GM12878 (cell line): ENCODE measurements at regions not wholly inside any gene's neighbourhood (a gene's known extent, or its start where the extent isn't known, plus 50 kb on each side); places are given as distances from the start of the nearest gene placed in this dataset.

ENCODE experiments used
- ATAC-seq: fragments of 200-7000 bp; cut with Tn5 transposase; 3 replicates; pipeline ENCODE4 v1.9.1; 2020; ENCODE audit warnings: mild to moderate bottlenecking, moderate library complexity
- BruUV-seq: library from RNA; stranded (reverse); fragments of 400-500 nt; replicated peaks from 2 replicates; lab custom pipeline; 2021; lab: Mats Ljungman, UMichigan
- CTCF ChIA-PET: fragments of 300-600 bp; sonication (Branson Sonifier 250); formaldehyde crosslinking; extraction: SDS; loops from one replicate; lab custom pipeline; 2021; ENCODE audit warnings: inconsistent platforms; lab: Yijun Ruan, JAX
- POLR2A ChIA-PET: fragments of 350-600 bp; formaldehyde crosslinking; extraction: SDS; loops from one replicate; lab custom pipeline; 2021; ENCODE audit warnings: inconsistent platforms; lab: Charles Lee
- RAD21 ChIA-PET: fragments of 300-600 bp; sonication (Branson Sonifier 250); formaldehyde crosslinking; loops from one replicate; lab custom pipeline; 2023; ENCODE audit warnings: antibody characterized with exemption; ENCODE audit not compliant: unreplicated experiment; lab: Charles Lee
- SMC1A ChIA-PET: fragments of 300-600 bp; sonication (Branson Sonifier 250); formaldehyde crosslinking; loops from one replicate; lab custom pipeline; 2023; ENCODE audit not compliant: unreplicated experiment, uncharacterized antibody; lab: Charles Lee
- DNase-seq: peaks from one replicate; pipeline ENCODE4 v3.0.0-alpha.2; 2011; ENCODE audit warnings: low read depth, low spot score
- FAIRE-seq: peaks from 3 replicates; lab custom pipeline; 2011; peaks lifted over from hg19 to GRCh38; lab: Jason Lieb, UNC
- H2AFZ ChIP-seq: 2 replicates; pipeline ENCODE4 v1.6.0; 2011; ENCODE audit warnings: low read depth, low read length, control low read depth; ENCODE audit not compliant: control insufficient read depth
- H3K27ac ChIP-seq: 2 replicates; pipeline ENCODE4 v1.5.1; 2011; ENCODE audit warnings: control low read depth; ENCODE audit not compliant: control insufficient read depth, insufficient read depth
- H3K27me3 ChIP-seq, 2 experiments: replicated peaks in 1 of 2; 2 replicates each; pipeline versions ENCODE4 v1.6.0 to v1.6.1; 2011; ENCODE audit warnings: low read length in 1 of 2; ENCODE audit not compliant: control insufficient read depth in 2 of 2, insufficient read depth in 2 of 2
- H3K36me3 ChIP-seq, 2 experiments: 2 replicates each; pipeline ENCODE4 v1.5.1; 2011; ENCODE audit warnings: low read length in 1 of 2; ENCODE audit not compliant: control insufficient read depth in 2 of 2, insufficient read depth in 2 of 2
- H3K4me1 ChIP-seq: 2 replicates; pipeline ENCODE4 v1.6.1; 2011; ENCODE audit warnings: mild to moderate bottlenecking, low read length, moderate library complexity, mixed read lengths; ENCODE audit not compliant: control insufficient read depth, insufficient read depth
- H3K4me2 ChIP-seq: 2 replicates; pipeline ENCODE4 v1.6.0; 2011; ENCODE audit warnings: control low read depth; ENCODE audit not compliant: control insufficient read depth, insufficient read depth
- H3K4me3 ChIP-seq: fragments of 200-600 bp; sonication (generic); 2 replicates; pipeline ENCODE4 v1.5.1; 2016
- H3K79me2 ChIP-seq: 2 replicates; pipeline ENCODE4 v1.6.0; 2011; ENCODE audit warnings: low read length; ENCODE audit not compliant: control insufficient read depth, insufficient read depth
- H3K9ac ChIP-seq: 2 replicates; pipeline ENCODE4 v1.8.0; 2011; ENCODE audit warnings: low read length, control low read depth, mixed read lengths; ENCODE audit not compliant: control insufficient read depth, insufficient read depth
- H3K9me3 ChIP-seq: replicated peaks from 3 replicates; pipeline ENCODE4 v1.5.1; 2011; ENCODE audit warnings: mild to moderate bottlenecking, low read length; ENCODE audit not compliant: control insufficient read depth, insufficient read depth
- H4K20me1 ChIP-seq: 2 replicates; pipeline ENCODE4 v1.6.0; 2011; ENCODE audit not compliant: control insufficient read depth, insufficient read depth
- ASH2L ChIP-seq: fragments of 300-600, 200-600 bp; sonication (generic); IDR thresholded peaks from 2 replicates; pipeline ENCODE4 v1.6.1; 2017; ENCODE audit warnings: low read depth, mild to moderate bottlenecking, borderline replicate concordance
- EZH2 ChIP-seq: IDR thresholded peaks from 2 replicates; pipeline ENCODE4 v1.6.1; 2012; ENCODE audit warnings: low read depth, mild to moderate bottlenecking, control low read depth, inconsistent platforms, low read length, borderline replicate concordance; ENCODE audit not compliant: control insufficient read depth
- HDAC6 ChIP-seq: fragments of 200-600 bp; sonication (generic); IDR thresholded peaks from one replicate; pipeline ENCODE4 v1.8.0; 2017; ENCODE audit warnings: antibody characterized with exemption; ENCODE audit not compliant: unreplicated experiment
- KDM1A ChIP-seq: fragments of 200-600 bp; sonication (generic); IDR thresholded peaks from 2 replicates; pipeline ENCODE4 v1.6.1; 2016; ENCODE audit warnings: borderline replicate concordance
- NFXL1 ChIP-seq: fragments of 450-650 bp; IDR thresholded peaks from 2 replicates; pipeline ENCODE4 v1.6.1; 2017; ENCODE audit warnings: antibody characterized with exemption, mild to moderate bottlenecking, borderline replicate concordance
- WGBS: methylation state at CpG from one replicate; pipeline ENCODE4 v1.1.6; 2016; ENCODE audit warnings: low lambda C conversion rate; ENCODE audit not compliant: insufficient replicate concordance, insufficient coverage; ENCODE audit errors: missing lambda C conversion rate; 5-methylcytosine and 5-hydroxymethylcytosine counted together
- in situ Hi-C: fragments of 300-500 bp; cut with MboI; formaldehyde crosslinking; loops from 9 replicates; pipeline ENCODE4 v1.14.3; 2018; ENCODE audit warnings: mixed read lengths
- intact Hi-C: fragments of 100-400 bp; cut with micrococcal nuclease; formaldehyde crosslinking; loops from one replicate; pipeline ENCODE4 v1.14.2; 2022; ENCODE audit not compliant: unreplicated experiment
- TF ChIP-seq, protein P1 (sequence below): fragments of 450-650 bp; IDR thresholded peaks from 2 replicates; pipeline ENCODE4 v1.6.1; 2016; ENCODE audit warnings: mild to moderate bottlenecking, moderate library complexity, borderline replicate concordance
- TF ChIP-seq, protein P2 (sequence below): IDR thresholded peaks from 2 replicates; pipeline ENCODE4 v1.6.1; 2011; ENCODE audit warnings: low read depth, mild to moderate bottlenecking, low read length, moderate library complexity, borderline replicate concordance; ENCODE audit errors: extremely low read depth

DNA sequence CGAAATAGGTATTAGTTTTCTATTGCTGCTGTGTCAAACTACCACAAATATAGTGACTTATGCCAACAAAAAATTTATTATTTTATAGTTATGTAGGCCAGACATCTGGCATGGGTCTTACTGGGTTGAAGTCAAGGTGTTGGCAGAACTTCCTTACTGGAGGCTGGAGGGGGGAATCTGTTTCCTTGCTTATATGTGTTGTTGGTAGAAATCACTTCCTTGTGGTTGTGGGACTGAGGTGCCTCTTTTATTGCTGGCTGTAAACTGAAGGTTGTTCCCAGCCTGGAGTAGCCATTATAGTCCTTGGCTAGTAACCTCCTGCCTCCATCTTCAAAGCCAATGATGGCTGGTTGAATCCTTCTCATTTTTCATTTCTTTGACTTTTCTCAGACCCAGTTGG, 439.8 kb upstream of the EEF2KMT start:
- SMC1A ChIA-PET: no interaction called here
- POLR2A ChIA-PET: no interaction called here
- H2AFZ ChIP-seq: no peak overlapping the region
- ATAC-seq (no peak), DNase-seq (no peak), FAIRE-seq (no peak)
- H3K9ac ChIP-seq: no peak overlapping the region
- H3K4me2 ChIP-seq: no peak overlapping the region
- no peaks in the 10 kb centered on the region for H3K27me3 ChIP-seq
- no peaks in the 10 kb centered on the region for H3K79me2 ChIP-seq
- TF ChIP-seq HDAC6 (no peak), NFXL1 (no peak), EZH2 (no peak), ASH2L (no peak), KDM1A (no peak)
- TF ChIP-seq, protein P1, sequence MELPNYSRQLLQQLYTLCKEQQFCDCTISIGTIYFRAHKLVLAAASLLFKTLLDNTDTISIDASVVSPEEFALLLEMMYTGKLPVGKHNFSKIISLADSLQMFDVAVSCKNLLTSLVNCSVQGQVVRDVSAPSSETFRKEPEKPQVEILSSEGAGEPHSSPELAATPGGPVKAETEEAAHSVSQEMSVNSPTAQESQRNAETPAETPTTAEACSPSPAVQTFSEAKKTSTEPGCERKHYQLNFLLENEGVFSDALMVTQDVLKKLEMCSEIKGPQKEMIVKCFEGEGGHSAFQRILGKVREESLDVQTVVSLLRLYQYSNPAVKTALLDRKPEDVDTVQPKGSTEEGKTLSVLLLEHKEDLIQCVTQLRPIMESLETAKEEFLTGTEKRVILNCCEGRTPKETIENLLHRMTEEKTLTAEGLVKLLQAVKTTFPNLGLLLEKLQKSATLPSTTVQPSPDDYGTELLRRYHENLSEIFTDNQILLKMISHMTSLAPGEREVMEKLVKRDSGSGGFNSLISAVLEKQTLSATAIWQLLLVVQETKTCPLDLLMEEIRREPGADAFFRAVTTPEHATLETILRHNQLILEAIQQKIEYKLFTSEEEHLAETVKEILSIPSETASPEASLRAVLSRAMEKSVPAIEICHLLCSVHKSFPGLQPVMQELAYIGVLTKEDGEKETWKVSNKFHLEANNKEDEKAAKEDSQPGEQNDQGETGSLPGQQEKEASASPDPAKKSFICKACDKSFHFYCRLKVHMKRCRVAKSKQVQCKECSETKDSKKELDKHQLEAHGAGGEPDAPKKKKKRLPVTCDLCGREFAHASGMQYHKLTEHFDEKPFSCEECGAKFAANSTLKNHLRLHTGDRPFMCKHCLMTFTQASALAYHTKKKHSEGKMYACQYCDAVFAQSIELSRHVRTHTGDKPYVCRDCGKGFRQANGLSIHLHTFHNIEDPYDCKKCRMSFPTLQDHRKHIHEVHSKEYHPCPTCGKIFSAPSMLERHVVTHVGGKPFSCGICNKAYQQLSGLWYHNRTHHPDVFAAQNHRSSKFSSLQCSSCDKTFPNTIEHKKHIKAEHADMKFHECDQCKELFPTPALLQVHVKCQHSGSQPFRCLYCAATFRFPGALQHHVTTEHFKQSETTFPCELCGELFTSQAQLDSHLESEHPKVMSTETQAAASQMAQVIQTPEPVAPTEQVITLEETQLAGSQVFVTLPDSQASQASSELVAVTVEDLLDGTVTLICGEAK: no peak
- TF ChIP-seq, protein P2, sequence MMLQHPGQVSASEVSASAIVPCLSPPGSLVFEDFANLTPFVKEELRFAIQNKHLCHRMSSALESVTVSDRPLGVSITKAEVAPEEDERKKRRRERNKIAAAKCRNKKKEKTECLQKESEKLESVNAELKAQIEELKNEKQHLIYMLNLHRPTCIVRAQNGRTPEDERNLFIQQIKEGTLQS: no peak
- H3K9me3 ChIP-seq: no peaks in the 10 kb centered on the region
- H3K4me3 ChIP-seq: no peak overlapping the region
- BruUV-seq: no TSS peak
- no peaks in the 10 kb centered on the region for H3K4me1 ChIP-seq
- no peaks in the 10 kb centered on the region for H3K36me3 ChIP-seq
- intact Hi-C loops (no loop called here), in situ Hi-C loops (no loop called here)
- WGBS: 0% methylated on average over 1 of the region's 1 CpG
- no peak overlapping the region for H3K27ac ChIP-seq
- H4K20me1 ChIP-seq: no peaks in the 10 kb centered on the region
- RAD21 ChIA-PET: no interaction called here
- CTCF ChIA-PET: no interaction called here
